ENCODE measurements at regions not wholly inside any gene's neighbourhood (a gene's known extent, or its start where the extent isn't known, plus 50 kb on each side); places are given as distances from the start of the nearest gene placed in this dataset.

DNA sequence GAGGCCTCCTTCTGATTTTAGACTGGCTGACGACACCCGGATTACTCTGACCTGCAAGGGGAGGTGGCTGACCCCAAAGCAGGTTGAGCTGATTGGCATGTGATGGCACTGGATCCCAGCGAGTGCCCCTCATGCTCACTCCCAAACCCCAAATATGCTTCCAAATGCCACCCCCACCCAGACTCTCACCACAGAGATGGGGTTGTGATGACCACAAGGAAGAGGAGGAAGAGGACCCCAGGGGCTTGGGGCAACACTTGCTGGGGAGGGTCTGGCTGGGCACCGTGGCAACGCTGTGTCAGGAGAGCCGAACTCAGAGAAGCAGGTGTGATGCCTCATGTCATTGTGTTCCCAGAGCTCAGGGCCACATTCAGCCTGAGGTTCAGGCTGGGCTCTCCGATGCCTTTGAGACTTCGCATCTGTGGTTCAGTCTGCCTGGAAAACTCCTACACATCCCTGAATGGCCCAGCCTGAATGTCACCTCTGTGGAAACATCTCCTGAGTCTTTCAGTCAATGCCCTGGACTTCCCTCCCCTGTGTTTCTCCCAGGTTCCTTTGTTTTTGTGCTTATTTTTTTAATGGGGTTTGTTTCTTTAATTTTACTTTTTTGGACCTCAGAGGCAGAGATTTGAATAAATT is 169.1 kb upstream of the PMEPA1 start:
- Histone ChIP-seq H3K23ac (ENCODE audit: low read depth, low read length) (no peak overlapping the region), H3K9me3 (ENCODE audit: control insufficient read depth, insufficient read depth, low read length) (no peaks in the 10 kb centered on the region), H3K4ac (ENCODE audit: low read depth, low read length) (no peak overlapping the region), H3K56ac (ENCODE audit: extremely low read depth, insufficient read depth, low read length) (no peak overlapping the region), H2BK5ac (ENCODE audit: low read depth, low read length, poor library complexity, severe bottlenecking) (no peak overlapping the region), H3K4me1 (ENCODE audit: control insufficient read depth, insufficient read depth, low read length) (no peaks in the 10 kb centered on the region), H2BK20ac (ENCODE audit: low read depth, low read length) (no peak overlapping the region), H3K27ac (ENCODE audit: insufficient read depth, low read length) (no peak overlapping the region), H2AFZ (replicated peaks; ENCODE audit: low read length, poor library complexity) (no peak overlapping the region), H2AK9ac (replicated peaks; ENCODE audit: low read depth, low read length, poor library complexity) (no peak overlapping the region), H2AK5ac (ENCODE audit: low read depth, low read length) (no peak overlapping the region), H2BK120ac (ENCODE audit: low read depth, low read length) (no peak overlapping the region), H3K9ac (ENCODE audit: low read depth, low read length) (no peak overlapping the region), H4K91ac (ENCODE audit: insufficient read depth, low read depth, low read length) (no peak overlapping the region), H3K4me3 (ENCODE audit: insufficient read depth, low read depth, low read length) (no peak overlapping the region), H4K20me1 (ENCODE audit: insufficient read depth, low read length) (no peaks in the 10 kb centered on the region), H3K9me1 (ENCODE audit: insufficient read depth, low read length) (no peaks in the 10 kb centered on the region), H3K27me3 (ENCODE audit: control insufficient read depth, insufficient read depth, low read length) (peaks cover 27% of the 10 kb centered on the region), H3K4me2 (ENCODE audit: low read depth, low read length) (no peak overlapping the region), H4K8ac (ENCODE audit: low read depth in 2 of 2, low read length in 2 of 2) (no peak overlapping the region), H4K5ac (ENCODE audit: low read depth, low read length) (no peak overlapping the region), H2BK15ac (ENCODE audit: low read depth, low read length) (no peak overlapping the region), H3K36me3 (ENCODE audit: control insufficient read depth, insufficient read depth, low read length) (no peaks in the 10 kb centered on the region), H3K79me1 (ENCODE audit: low read depth in 1 of 2, low read length in 2 of 2) (no peaks in the 10 kb centered on the region), H3K14ac (replicated peaks; ENCODE audit: low read depth, low read length) (no peak overlapping the region), H3K18ac (ENCODE audit: low read depth, low read length) (no peak overlapping the region)
- ChIA-PET CTCF (no interaction called here), POLR2A (ENCODE audit: unreplicated experiment) (no interaction called here)
- DNase-seq: no peak
- dilution Hi-C loops (cut with HindIII; ENCODE audit: low sequenced_read_pairs, unreplicated experiment): no loop called here
- BruUV-seq (replicated peaks): no TSS peak
- TF ChIP-seq RFX5 (IDR thresholded peaks at IDR 0.05; ENCODE audit: low read depth, low read length) (no peak), FOS (IDR thresholded peaks at IDR 0.05; ENCODE audit: low read depth, low read length) (no peak), CEBPB (IDR thresholded peaks at IDR 0.05; ENCODE audit: low read depth, low read length) (no peak), RAD21 (IDR thresholded peaks at IDR 0.05; ENCODE audit: low read length) (no peak), RCOR1 (IDR thresholded peaks at IDR 0.05; ENCODE audit: insufficient replicate concordance, low read length) (no peak), NFE2L2 (IDR thresholded peaks at IDR 0.05; ENCODE audit: low read depth, low read length) (no peak), BHLHE40 (IDR thresholded peaks at IDR 0.05; ENCODE audit: low read depth, low read length) (no peak), CHD1 (IDR thresholded peaks at IDR 0.05; ENCODE audit: low read depth, low read length) (no peak), SMC3 (IDR thresholded peaks at IDR 0.05; ENCODE audit: low read depth, low read length) (no peak), MAFK (IDR thresholded peaks at IDR 0.05; ENCODE audit: low read depth, low read length) (no peak), MXI1 (IDR thresholded peaks at IDR 0.05; ENCODE audit: borderline replicate concordance, low read depth, low read length) (no peak), POLR2A (IDR thresholded peaks at IDR 0.05; ENCODE audit: low read depth, low read length) (no peak), MAZ (IDR thresholded peaks at IDR 0.05; ENCODE audit: borderline replicate concordance, low read depth, low read length) (no peak)
- TF ChIP-seq, protein P1, sequence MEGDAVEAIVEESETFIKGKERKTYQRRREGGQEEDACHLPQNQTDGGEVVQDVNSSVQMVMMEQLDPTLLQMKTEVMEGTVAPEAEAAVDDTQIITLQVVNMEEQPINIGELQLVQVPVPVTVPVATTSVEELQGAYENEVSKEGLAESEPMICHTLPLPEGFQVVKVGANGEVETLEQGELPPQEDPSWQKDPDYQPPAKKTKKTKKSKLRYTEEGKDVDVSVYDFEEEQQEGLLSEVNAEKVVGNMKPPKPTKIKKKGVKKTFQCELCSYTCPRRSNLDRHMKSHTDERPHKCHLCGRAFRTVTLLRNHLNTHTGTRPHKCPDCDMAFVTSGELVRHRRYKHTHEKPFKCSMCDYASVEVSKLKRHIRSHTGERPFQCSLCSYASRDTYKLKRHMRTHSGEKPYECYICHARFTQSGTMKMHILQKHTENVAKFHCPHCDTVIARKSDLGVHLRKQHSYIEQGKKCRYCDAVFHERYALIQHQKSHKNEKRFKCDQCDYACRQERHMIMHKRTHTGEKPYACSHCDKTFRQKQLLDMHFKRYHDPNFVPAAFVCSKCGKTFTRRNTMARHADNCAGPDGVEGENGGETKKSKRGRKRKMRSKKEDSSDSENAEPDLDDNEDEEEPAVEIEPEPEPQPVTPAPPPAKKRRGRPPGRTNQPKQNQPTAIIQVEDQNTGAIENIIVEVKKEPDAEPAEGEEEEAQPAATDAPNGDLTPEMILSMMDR (conservative IDR thresholded peaks at IDR 0.05; ENCODE audit: low read depth, low read length): no peak
- TF ChIP-seq, protein P2, sequence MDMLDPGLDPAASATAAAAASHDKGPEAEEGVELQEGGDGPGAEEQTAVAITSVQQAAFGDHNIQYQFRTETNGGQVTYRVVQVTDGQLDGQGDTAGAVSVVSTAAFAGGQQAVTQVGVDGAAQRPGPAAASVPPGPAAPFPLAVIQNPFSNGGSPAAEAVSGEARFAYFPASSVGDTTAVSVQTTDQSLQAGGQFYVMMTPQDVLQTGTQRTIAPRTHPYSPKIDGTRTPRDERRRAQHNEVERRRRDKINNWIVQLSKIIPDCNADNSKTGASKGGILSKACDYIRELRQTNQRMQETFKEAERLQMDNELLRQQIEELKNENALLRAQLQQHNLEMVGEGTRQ (IDR thresholded peaks at IDR 0.05; ENCODE audit: low read depth, low read length): no peak
- TF ChIP-seq, protein P3, sequence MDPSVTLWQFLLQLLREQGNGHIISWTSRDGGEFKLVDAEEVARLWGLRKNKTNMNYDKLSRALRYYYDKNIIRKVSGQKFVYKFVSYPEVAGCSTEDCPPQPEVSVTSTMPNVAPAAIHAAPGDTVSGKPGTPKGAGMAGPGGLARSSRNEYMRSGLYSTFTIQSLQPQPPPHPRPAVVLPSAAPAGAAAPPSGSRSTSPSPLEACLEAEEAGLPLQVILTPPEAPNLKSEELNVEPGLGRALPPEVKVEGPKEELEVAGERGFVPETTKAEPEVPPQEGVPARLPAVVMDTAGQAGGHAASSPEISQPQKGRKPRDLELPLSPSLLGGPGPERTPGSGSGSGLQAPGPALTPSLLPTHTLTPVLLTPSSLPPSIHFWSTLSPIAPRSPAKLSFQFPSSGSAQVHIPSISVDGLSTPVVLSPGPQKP (IDR thresholded peaks at IDR 0.05; ENCODE audit: borderline replicate concordance, low read depth, low read length): no peak
- 100% methylated on average over 2 of the region's 8 CpGs; no CpG with 5 or more reads in 1 of the 2 experiments for WGBS, 2 experiments (ENCODE audit: extremely low coverage in 2 of 2, insufficient read length in 1 of 2)
- intact Hi-C loops (cut with micrococcal nuclease): no loop called here
- no peak for ATAC-seq (ENCODE audit: low read depth)
- in situ Hi-C loops (cut with MboI; ENCODE audit: low sequenced_read_pairs): no loop called here

Data from IMR-90 (cell line).